A549 (cell line): ENCODE measurements at regions not wholly inside any gene's neighbourhood (a gene's known extent, or its start where the extent isn't known, plus 50 kb on each side); places are given as distances from the start of the nearest gene placed in this dataset.

Experiments used
- CEBPB ChIP-seq, 2 experiments: fragments of >200 bp in 1 of 2; sonication (Bioruptor Twin) in 1 of 2; formaldehyde crosslinking in 1 of 2; IDR thresholded peaks; 2 replicates each; pipeline ENCODE4 v1.6.1; 2012 to 2016
- CHD4 ChIP-seq: fragments of 200-600 bp; sonication (generic); IDR thresholded peaks from 2 replicates; pipeline ENCODE4 v1.6.1; 2016; ENCODE audit warnings: antibody characterized with exemption, mild to moderate bottlenecking, borderline replicate concordance
- CTCF ChIP-seq: fragments of >200 bp; sonication (Bioruptor Twin); formaldehyde crosslinking; IDR thresholded peaks from 3 replicates; pipeline ENCODE4 v1.5.1; 2016
- HOXA7 ChIP-seq: fragments of 250-450 bp; sonication (Bioruptor Pico); IDR thresholded peaks from 2 replicates; pipeline ENCODE4 v1.5.0; 2020; ENCODE audit warnings: mild to moderate bottlenecking, moderate library complexity
- JUN ChIP-seq, 2 experiments: fragments of >200 bp; sonication (Bioruptor Twin); formaldehyde crosslinking; IDR thresholded peaks; 2 replicates in 1 of 2; 3 replicates in 1 of 2; pipeline ENCODE4 v1.6.1; 2016 to 2017
- KDM1A ChIP-seq: fragments of 200-600 bp; sonication (generic); IDR thresholded peaks from 2 replicates; pipeline ENCODE4 v1.6.1; 2016; ENCODE audit warnings: low read depth, mild to moderate bottlenecking
- MAX ChIP-seq: IDR thresholded peaks from 2 replicates; pipeline ENCODE4 v1.6.1; 2012
- MAZ ChIP-seq: fragments of 150-350 bp; IDR thresholded peaks from 2 replicates; pipeline ENCODE4 v1.6.1; 2014; ENCODE audit warnings: antibody characterized with exemption, low read depth, low read length, borderline replicate concordance
- NR3C1 ChIP-seq: fragments of >200 bp; sonication (Bioruptor Twin); formaldehyde crosslinking; IDR thresholded peaks from 3 replicates; pipeline ENCODE4 v1.6.1; 2017
- RAD21 ChIP-seq, 2 experiments: fragments of >200 bp in 1 of 2; sonication (Bioruptor Twin) in 1 of 2; formaldehyde crosslinking in 1 of 2; IDR thresholded peaks in 1 of 2; conservative IDR thresholded peaks in 1 of 2; 2 replicates in 1 of 2; 3 replicates in 1 of 2; pipeline ENCODE4 v1.6.1; 2012 to 2018; ENCODE audit warnings: inconsistent platforms in 1 of 2
- REST ChIP-seq: fragments of 200-600 bp; sonication (generic); IDR thresholded peaks from 2 replicates; pipeline ENCODE4 v1.6.1; 2016; ENCODE audit warnings: antibody characterized with exemption, mild to moderate bottlenecking, moderate library complexity
- SREBF2 ChIP-seq: fragments of 450-650 bp; IDR thresholded peaks from 2 replicates; pipeline ENCODE4 v1.6.1; 2014; ENCODE audit warnings: mild to moderate bottlenecking, moderate library complexity
- TP53 ChIP-seq: fragments of 250-450 bp; sonication (Bioruptor Pico); IDR thresholded peaks from 2 replicates; pipeline ENCODE4 v1.5.0; 2021; ENCODE audit warnings: mild to moderate bottlenecking, moderate library complexity
- USF2 ChIP-seq: fragments of 450-650 bp; IDR thresholded peaks from 2 replicates; pipeline ENCODE4 v1.6.1; 2014; ENCODE audit warnings: antibody characterized with exemption

GRCh38 chr5:166551384-166551783 is 1740.1 kb upstream of the WWC1 start:
- TF ChIP-seq KDM1A (no peak), REST (no peak), CEBPB (IDR thresholded peaks at IDR 0.05) (no peak), RAD21 (conservative IDR thresholded peaks at IDR 0.05 in 1 of 2, IDR thresholded peaks at IDR 0.05 in 1 of 2) (no peak), MAX (no peak), MAZ (no peak), CTCF (no peak), SREBF2 (no peak), NR3C1 (no peak), CHD4 (no peak), JUN (IDR thresholded peaks at IDR 0.05) (no peak), TP53 (CRISPR knock-in tag) (no peak), USF2 (no peak), HOXA7 (no peak)
